ENCODE measurements at regions not wholly inside any gene's neighbourhood (a gene's known extent, or its start where the extent isn't known, plus 50 kb on each side); places are given as distances from the start of the nearest gene placed in this dataset.

- Histone ChIP-seq H3K27me3 (ENCODE audit: control insufficient read depth, insufficient read depth, low read length) (no peaks in the 10 kb centered on the region), H3K4me1 (ENCODE audit: control insufficient read depth, insufficient read depth, low read length) (peaks cover 17% of the 10 kb centered on the region), H3K4me3 (ENCODE audit: low read length) (no peak overlapping the region), H3K36me3 (ENCODE audit: control insufficient read depth, insufficient read depth, low read length) (no peaks in the 10 kb centered on the region), H3K9me3 (ENCODE audit: control insufficient read depth, insufficient read depth, low read length) (no peaks in the 10 kb centered on the region), H3K27ac (ENCODE audit: low read length) (peak overlapping the region; percentile 57)
- DNase-seq (no peak), ATAC-seq (peak in 1 of 3 donors; percentile 29)
- intact Hi-C loops (cut with micrococcal nuclease) = no loop called here
- peak overlapping the region; percentile 67 to 79 for H3K27ac Mint-ChIP-seq
- peak overlapping the region; percentile 30 for H3K4me3 Mint-ChIP-seq
- H3K9me3 Mint-ChIP-seq = no peaks in the 10 kb centered on the region
- H3K4me1 Mint-ChIP-seq = peaks cover 11 to 12% of the 10 kb centered on the region in 2 donors
- WGBS (ENCODE audit: insufficient coverage) = 82% methylated on average over 3 of the region's 4 CpGs
- H3K36me3 Mint-ChIP-seq = no peaks in the 10 kb centered on the region
- H3K27me3 Mint-ChIP-seq (ENCODE audit: low read depth in 2 of 2) = peaks cover 7 to 18% of the 10 kb centered on the region in 2 donors
- TF ChIP-seq CTCF (IDR thresholded peaks at IDR 0.05) = no peak
These were observed 1196.4 kb downstream of the VRK1 start for GRCh38 chr14:97993508-97994019.

- peak overlapping the region; percentile 67 to 79 for H3K27ac Mint-ChIP-seq
- DNase-seq = peak in 1 of 2 donors; percentile 72
- no peak for TF ChIP-seq CTCF (IDR thresholded peaks at IDR 0.05)
- H3K27me3 Mint-ChIP-seq (ENCODE audit: low read depth in 2 of 2) = peaks cover 11 to 18% of the 10 kb centered on the region in 2 donors
- H3K36me3 Mint-ChIP-seq = no peaks in the 10 kb centered on the region
- no peaks in the 10 kb centered on the region for H3K36me3 ChIP-seq (ENCODE audit: control insufficient read depth, insufficient read depth, low read length)
- peaks cover 11 to 12% of the 10 kb centered on the region in 2 donors for H3K4me1 Mint-ChIP-seq
- peak; percentile 21 to 75 (median 59) for ATAC-seq
- H3K9me3 Mint-ChIP-seq = no peaks in the 10 kb centered on the region
- no peaks in the 10 kb centered on the region for H3K9me3 ChIP-seq (ENCODE audit: control insufficient read depth, insufficient read depth, low read length)
- peak overlapping the region; percentile 57 for H3K27ac ChIP-seq (ENCODE audit: low read length)
- H3K27me3 ChIP-seq (ENCODE audit: control insufficient read depth, insufficient read depth, low read length) = no peaks in the 10 kb centered on the region
- intact Hi-C loops (cut with micrococcal nuclease) = no loop called here
- WGBS (ENCODE audit: insufficient coverage) = 80% methylated on average over 1 of the region's 5 CpGs
- H3K4me3 ChIP-seq (ENCODE audit: low read length) = no peak overlapping the region
- peaks cover 17% of the 10 kb centered on the region for H3K4me1 ChIP-seq (ENCODE audit: control insufficient read depth, insufficient read depth, low read length)
- peak overlapping the region; percentile 30 for H3K4me3 Mint-ChIP-seq
These were observed 1196.9 kb downstream of the VRK1 start for GRCh38 chr14:97994020-97994531.

GRCh38 chr14:97995038-97995437 lies 1197.9 kb downstream of the VRK1 start:
- WGBS (ENCODE audit: insufficient coverage) = 100% methylated on average over 2 of the region's 2 CpGs
- peaks cover 8 to 18% of the 10 kb centered on the region in 2 donors for H3K27me3 Mint-ChIP-seq (ENCODE audit: low read depth in 2 of 2)
- H3K4me3 ChIP-seq (ENCODE audit: low read length) = no peak overlapping the region

More at GRCh38 chr14:97995038-97995437, 1197.9 kb downstream of the VRK1 start:
- H3K4me3 Mint-ChIP-seq = no peak overlapping the region
- TF ChIP-seq CTCF (IDR thresholded peaks at IDR 0.05) = no peak
- H3K9me3 Mint-ChIP-seq = no peaks in the 10 kb centered on the region
- intact Hi-C loops (cut with micrococcal nuclease) = no loop called here
- peaks cover 11 to 12% of the 10 kb centered on the region in 2 donors for H3K4me1 Mint-ChIP-seq
- Histone ChIP-seq H3K9me3 (ENCODE audit: control insufficient read depth, insufficient read depth, low read length) (no peaks in the 10 kb centered on the region), H3K27me3 (ENCODE audit: control insufficient read depth, insufficient read depth, low read length) (no peaks in the 10 kb centered on the region), H3K4me1 (ENCODE audit: control insufficient read depth, insufficient read depth, low read length) (peaks cover 17% of the 10 kb centered on the region), H3K36me3 (ENCODE audit: control insufficient read depth, insufficient read depth, low read length) (no peaks in the 10 kb centered on the region), H3K27ac (ENCODE audit: low read length) (peak overlapping the region; percentile 32)
- DNase-seq (no peak), ATAC-seq (no peak)
- no peaks in the 10 kb centered on the region for H3K36me3 Mint-ChIP-seq
- H3K27ac Mint-ChIP-seq = no peak overlapping the region
